Stomach smooth muscle (tissue), 2 donors: ENCODE measurements at regions not wholly inside any gene's neighbourhood (a gene's known extent, or its start where the extent isn't known, plus 50 kb on each side); places are given as distances from the start of the nearest gene placed in this dataset.

Experiments used
- H3K27ac ChIP-seq: one replicate; pipeline ENCODE4 v1.7.0; 2013; ENCODE audit warnings: mild to moderate bottlenecking, low read length, inconsistent platforms
- H3K27me3 ChIP-seq, 2 donors: one replicate each; pipeline ENCODE4 v1.7.0; 2013; ENCODE audit warnings: low read length in 2 of 2; ENCODE audit not compliant: insufficient read depth in 2 of 2, control insufficient read depth in 1 of 2
- H3K36me3 ChIP-seq, 2 donors: one replicate each; pipeline ENCODE4 v1.7.0; 2013; ENCODE audit warnings: low read length in 2 of 2; ENCODE audit not compliant: control insufficient read depth in 2 of 2, insufficient read depth in 2 of 2
- H3K4me1 ChIP-seq: one replicate; pipeline ENCODE4 v1.7.0; 2013; ENCODE audit warnings: low read length; ENCODE audit not compliant: control insufficient read depth, insufficient read depth
- H3K4me3 ChIP-seq, 2 donors: one replicate each; pipeline ENCODE4 v1.7.0; 2013; ENCODE audit warnings: low read length in 2 of 2
- H3K9ac ChIP-seq, 2 donors: one replicate each; pipeline ENCODE4 v1.7.0; 2013; ENCODE audit warnings: low read length in 2 of 2, mild to moderate bottlenecking in 1 of 2
- H3K9me3 ChIP-seq, 2 donors: one replicate each; pipeline ENCODE4 v1.7.0; 2013; ENCODE audit warnings: low read length in 2 of 2; ENCODE audit not compliant: control insufficient read depth in 2 of 2
- donor health status: healthy.
- donor health status: Pancreatic carcinoma.

DNA sequence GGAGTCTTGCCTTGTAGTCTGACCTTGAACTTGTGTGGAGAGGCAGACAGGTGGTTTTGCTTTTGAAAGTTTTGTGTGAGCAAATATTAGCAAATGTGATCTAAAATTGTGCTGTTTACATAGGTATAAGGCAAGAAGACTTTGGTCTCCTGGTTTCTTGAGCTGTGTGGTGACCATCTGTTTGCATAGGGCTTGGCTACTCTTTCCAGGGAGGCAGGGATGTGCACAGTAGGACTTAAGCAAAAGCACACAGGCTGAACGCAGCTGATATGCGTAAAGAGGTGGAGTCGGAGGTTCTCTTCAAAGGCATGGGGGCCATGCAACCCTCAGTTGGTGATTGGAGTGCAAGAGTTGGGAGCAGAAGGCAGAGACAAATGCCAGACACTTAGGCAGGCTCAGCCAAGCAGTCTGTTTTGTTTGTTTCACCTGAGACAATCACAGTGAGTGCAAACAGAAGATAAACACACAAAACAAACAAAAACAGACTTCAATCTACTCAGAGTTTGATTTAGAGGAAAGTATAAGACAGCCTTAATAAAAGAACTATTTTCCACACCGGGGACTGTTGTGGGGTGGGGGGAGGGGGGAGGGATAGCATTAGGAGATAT lies 744.2 kb downstream of the MTRR start:
- no peaks in the 10 kb centered on the region for H3K36me3 ChIP-seq
- no peak overlapping the region for H3K4me3 ChIP-seq
- no peak overlapping the region for H3K27ac ChIP-seq
- H3K27me3 ChIP-seq = no peaks in the 10 kb centered on the region
- no peaks in the 10 kb centered on the region for H3K4me1 ChIP-seq
- H3K9me3 ChIP-seq = peaks cover 3 to 4% of the 10 kb centered on the region in 2 donors
- H3K9ac ChIP-seq = no peak overlapping the region

DNA sequence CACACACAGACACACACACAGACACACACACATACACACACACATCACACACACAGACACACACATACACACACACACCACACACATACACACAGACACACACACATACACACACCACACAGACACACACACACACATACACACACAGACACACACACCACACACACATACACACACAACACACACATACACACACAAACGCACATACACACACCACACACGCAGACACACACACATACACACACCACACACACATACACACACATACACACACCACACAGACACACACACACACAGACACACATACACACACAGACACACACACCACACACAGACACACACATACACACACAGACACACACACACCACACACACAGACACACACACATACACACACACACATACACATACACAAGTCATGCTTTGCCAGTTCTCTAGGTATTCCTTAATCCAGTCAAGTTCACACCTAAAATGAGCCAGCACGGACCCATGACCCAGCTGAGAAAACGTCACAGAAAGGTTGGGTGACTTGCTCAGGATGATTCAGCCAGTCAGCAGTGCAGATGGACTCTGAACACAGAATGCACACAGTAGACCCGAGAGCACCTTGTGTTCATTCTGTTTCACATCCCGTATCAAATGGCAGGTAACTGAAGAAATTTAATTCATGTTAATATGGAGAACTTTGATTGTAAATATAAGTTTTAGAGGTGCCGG lies 746.4 kb downstream of the MTRR start:
- H3K27ac ChIP-seq = no peak overlapping the region
- H3K36me3 ChIP-seq = no peaks in the 10 kb centered on the region
- no peak overlapping the region for H3K9ac ChIP-seq
- H3K4me1 ChIP-seq = no peaks in the 10 kb centered on the region
- peaks cover 3 to 4% of the 10 kb centered on the region in 2 donors for H3K9me3 ChIP-seq
- H3K4me3 ChIP-seq = no peak overlapping the region
- no peaks in the 10 kb centered on the region for H3K27me3 ChIP-seq

DNA sequence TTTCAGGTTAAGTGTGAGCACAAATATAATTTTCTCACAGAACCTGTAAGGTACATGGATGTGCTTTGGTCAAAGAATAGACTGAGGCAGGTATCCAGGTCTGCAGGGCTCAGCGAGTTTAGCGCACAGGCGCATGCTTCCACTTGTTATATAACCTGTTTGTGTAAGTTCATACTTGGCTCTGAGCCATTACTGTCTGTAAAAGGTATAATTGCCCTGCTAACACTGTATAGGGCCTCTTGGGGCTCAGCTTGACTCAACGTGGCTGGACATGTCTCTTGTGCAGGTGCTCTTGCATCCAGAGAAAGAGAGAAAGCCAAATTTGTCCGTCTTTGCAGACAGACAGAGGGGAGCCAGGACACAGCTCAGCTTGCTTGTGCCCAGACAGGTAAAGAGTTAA lies 759.6 kb downstream of the MTRR start:
- Histone ChIP-seq H3K9ac (no peak overlapping the region), H3K9me3 (no peaks in the 10 kb centered on the region), H3K27me3 (no peaks in the 10 kb centered on the region), H3K4me3 (no peak overlapping the region), H3K36me3 (no peaks in the 10 kb centered on the region), H3K27ac (no peak overlapping the region), H3K4me1 (no peaks in the 10 kb centered on the region)

DNA sequence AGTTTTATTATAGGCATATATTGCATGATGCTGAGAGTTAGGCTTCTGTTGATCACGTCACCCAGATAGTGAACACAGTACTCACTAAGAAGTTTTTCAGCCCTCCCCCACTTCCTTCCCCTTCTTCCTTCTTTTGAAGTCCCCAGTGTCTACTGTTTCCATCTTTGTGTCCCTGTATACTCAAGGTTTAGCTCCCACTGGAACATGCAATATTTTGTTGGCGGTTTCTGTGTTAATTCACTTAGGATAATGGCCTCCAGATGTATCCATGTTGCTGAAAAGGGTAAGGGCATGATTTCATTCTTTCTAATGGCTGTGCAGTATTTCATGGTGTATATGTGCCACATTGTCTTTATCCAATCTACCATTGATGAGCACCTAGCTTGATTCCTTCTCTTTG lies 764.3 kb downstream of the MTRR start:
- H3K9me3 ChIP-seq = no peaks in the 10 kb centered on the region
- H3K27ac ChIP-seq = no peak overlapping the region
- H3K9ac ChIP-seq = no peak overlapping the region
- H3K36me3 ChIP-seq = no peaks in the 10 kb centered on the region
- H3K4me1 ChIP-seq = no peaks in the 10 kb centered on the region
- H3K27me3 ChIP-seq = no peaks in the 10 kb centered on the region
- no peak overlapping the region for H3K4me3 ChIP-seq

DNA sequence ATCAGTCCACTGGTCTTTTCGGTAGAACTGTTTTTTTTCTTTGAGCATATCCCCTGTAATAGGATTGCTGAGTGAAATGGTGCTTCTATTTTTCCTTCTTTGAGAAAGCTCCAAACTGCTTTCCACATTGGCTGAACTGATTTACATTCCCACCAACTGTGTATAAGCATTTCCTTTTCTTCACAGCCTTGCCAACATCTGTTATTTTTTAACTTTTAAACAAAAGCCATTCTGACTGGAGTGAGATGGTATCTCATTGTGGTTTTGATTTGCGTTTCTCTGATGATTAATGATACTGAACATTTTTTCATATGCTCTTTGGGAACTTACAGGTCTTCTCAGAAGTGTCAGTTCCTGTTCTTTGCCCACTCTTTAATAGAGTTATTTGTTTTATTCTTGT lies 764.7 kb downstream of the MTRR start:
- Histone ChIP-seq H3K4me1 (no peaks in the 10 kb centered on the region), H3K27me3 (no peaks in the 10 kb centered on the region), H3K9me3 (no peaks in the 10 kb centered on the region), H3K4me3 (no peak overlapping the region), H3K9ac (no peak overlapping the region), H3K36me3 (no peaks in the 10 kb centered on the region), H3K27ac (no peak overlapping the region)

DNA sequence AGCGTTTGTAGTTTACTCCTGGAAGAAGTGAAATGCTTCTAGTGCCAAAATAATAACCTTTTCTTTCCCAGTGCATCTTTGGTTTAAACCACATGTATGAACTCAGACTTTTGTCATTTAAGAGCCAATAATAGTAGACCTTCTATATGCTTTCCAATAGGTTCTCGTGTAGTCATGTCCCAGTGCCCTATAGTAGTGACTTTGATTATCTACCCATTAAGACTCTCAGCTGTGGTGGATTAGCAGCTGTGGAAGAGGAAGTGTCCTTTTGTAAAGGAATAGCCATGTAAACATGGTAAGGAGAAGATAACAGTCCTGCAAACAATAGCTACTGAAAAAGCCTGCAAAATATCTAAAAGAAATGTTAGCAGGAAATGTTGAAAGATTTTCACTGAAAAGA lies 765.3 kb downstream of the MTRR start:
- no peaks in the 10 kb centered on the region for H3K9me3 ChIP-seq
- H3K4me3 ChIP-seq = no peak overlapping the region
- H3K27ac ChIP-seq = no peak overlapping the region
- no peaks in the 10 kb centered on the region for H3K4me1 ChIP-seq
- H3K27me3 ChIP-seq = no peaks in the 10 kb centered on the region
- H3K9ac ChIP-seq = no peak overlapping the region
- H3K36me3 ChIP-seq = no peaks in the 10 kb centered on the region

DNA sequence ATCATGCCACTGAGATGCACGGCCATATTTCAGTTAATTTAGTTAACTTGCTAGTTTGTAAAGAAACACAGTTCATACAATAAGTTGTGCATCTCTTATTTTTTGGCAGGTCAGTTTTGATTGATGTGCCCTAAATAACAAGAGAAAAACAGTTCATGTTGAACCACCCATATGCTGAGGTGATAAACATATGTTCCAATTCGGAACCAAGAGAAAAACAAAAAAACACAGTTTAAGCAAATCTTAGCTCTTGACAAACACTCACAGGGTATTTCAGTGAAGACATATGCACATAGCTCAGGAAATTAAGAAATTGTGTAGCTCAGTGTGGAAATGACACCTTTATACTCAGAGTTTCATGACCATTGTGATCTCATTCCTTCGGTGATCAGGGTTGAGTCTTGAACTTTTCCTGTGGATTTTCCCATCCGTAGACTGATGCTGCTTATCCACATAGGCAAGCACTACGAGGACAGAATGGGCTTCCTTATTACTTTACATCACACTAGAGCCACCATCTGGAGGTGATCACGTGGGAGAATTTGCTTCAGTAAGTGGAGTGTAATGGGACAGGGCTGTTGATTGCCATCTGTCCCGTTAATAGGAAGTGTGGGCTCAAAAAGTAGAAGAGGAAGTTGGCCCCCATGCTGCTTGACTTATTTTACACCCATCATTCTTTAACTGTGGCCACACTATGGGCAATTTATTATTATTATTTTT lies 773.0 kb downstream of the MTRR start:
- Histone ChIP-seq H3K27me3 (no peaks in the 10 kb centered on the region), H3K9me3 (no peaks in the 10 kb centered on the region)

DNA sequence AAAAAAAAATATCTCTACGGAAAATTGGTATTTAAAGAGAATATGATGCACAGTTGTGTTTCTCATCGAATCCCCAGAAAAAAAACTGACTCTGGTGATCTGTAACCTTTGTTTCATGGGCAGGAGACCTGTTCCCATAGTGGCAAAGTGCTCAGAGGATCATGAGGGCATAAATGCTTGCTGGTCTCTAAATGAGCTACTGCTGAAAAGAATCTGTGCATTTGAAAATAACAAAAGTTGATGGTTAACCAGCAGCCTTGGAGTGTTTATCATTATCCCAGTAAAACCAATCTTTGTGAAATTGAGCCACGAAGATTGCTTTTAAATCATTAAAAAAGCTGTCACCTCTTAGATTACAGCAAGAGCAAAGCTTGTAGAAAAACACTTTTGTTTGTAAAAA lies 775.4 kb downstream of the MTRR start:
- Histone ChIP-seq H3K27ac (no peak overlapping the region), H3K9me3 (no peaks in the 10 kb centered on the region), H3K9ac (no peak overlapping the region), H3K27me3 (no peaks in the 10 kb centered on the region), H3K36me3 (no peaks in the 10 kb centered on the region), H3K4me3 (no peak overlapping the region), H3K4me1 (no peaks in the 10 kb centered on the region)

More for the DNA sequence above, 773.0 kb downstream of the MTRR start:
- Histone ChIP-seq H3K36me3 (no peaks in the 10 kb centered on the region), H3K4me1 (no peaks in the 10 kb centered on the region), H3K9ac (no peak overlapping the region), H3K4me3 (no peak overlapping the region), H3K27ac (no peak overlapping the region)

DNA sequence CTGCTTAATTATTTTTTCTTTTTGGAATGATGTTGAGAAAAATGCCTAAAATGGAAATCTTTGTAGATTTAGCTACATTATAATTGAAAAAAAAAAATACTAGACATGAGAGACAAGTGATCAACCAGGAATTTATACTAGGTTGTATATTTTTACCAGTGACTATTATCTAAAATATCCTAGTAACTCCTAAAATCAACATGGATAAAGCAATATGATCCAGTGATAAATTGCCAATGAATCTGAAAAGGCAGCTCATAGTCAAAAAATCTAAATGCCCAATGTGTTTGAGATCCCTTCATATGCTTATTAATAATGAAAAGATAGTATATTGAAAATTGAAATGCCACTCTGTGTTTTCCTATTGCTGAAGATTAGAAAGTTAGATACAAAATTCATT lies 778.2 kb downstream of the MTRR start:
- Histone ChIP-seq H3K4me3 (no peak overlapping the region), H3K9ac (no peak overlapping the region), H3K4me1 (no peaks in the 10 kb centered on the region), H3K27me3 (no peaks in the 10 kb centered on the region), H3K9me3 (no peaks in the 10 kb centered on the region), H3K27ac (no peak overlapping the region), H3K36me3 (no peaks in the 10 kb centered on the region)

DNA sequence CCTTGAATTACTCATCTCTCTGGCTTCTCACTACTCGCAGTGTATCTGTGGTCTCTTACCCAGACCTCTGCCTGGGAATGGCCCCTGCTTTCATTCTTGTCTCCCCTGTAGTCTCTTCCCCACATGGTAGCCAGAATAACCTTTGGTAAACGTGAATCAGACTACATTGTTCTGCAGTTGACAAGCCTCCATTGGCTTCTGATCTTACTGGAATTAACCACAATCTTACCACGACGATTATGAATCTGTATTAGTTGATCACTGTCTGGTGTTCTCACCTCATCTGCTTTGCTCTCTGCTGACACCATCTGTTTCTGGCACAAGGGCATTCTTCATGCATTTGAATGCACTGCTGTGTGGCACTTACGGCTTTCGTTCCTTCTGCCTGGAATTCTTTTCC lies 781.2 kb downstream of the MTRR start:
- Histone ChIP-seq H3K9me3 (no peaks in the 10 kb centered on the region), H3K27ac (no peak overlapping the region), H3K9ac (no peak overlapping the region), H3K36me3 (no peaks in the 10 kb centered on the region), H3K4me1 (no peaks in the 10 kb centered on the region), H3K27me3 (no peaks in the 10 kb centered on the region), H3K4me3 (no peak overlapping the region)
